HL-60 (cell line): ENCODE measurements at regions not wholly inside any gene's neighbourhood (a gene's known extent, or its start where the extent isn't known, plus 50 kb on each side); places are given as distances from the start of the nearest gene placed in this dataset.

ENCODE experiments used
- GABPA ChIP-seq: IDR thresholded peaks from 2 replicates; pipeline ENCODE4 v1.6.1; 2012; ENCODE audit warnings: low read depth
- POLR2AphosphoS5 ChIP-seq: IDR thresholded peaks from 2 replicates; pipeline ENCODE4 v1.6.1; 2012; ENCODE audit warnings: low read depth
- TF ChIP-seq, protein P1 (sequence below): IDR thresholded peaks from one replicate; pipeline ENCODE4 v1.5.1; 2011; ENCODE audit warnings: low read length, control low read depth, inconsistent platforms; ENCODE audit not compliant: insufficient read depth

DNA sequence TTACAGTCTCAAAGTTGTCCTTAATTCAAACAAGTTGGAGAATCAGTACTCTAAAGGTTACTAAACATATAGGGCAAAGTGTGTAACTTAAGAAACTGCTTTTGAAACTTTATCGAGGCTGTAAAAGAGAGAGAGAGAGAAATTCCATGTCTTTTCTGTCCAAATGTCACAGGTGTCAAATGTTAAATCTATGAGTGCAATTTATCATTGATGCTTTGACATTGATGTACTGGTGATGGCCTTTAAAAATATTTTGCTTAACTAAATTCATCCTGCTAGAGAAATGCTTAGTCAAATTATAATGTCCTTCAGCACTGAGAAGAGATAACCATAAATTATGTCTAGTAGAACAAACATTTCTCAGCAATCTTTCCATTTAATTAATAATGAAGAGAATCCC is 1602.1 kb upstream of the TMEFF2 start:
- TF ChIP-seq GABPA (no peak), POLR2AphosphoS5 (no peak)
- TF ChIP-seq, protein P1, sequence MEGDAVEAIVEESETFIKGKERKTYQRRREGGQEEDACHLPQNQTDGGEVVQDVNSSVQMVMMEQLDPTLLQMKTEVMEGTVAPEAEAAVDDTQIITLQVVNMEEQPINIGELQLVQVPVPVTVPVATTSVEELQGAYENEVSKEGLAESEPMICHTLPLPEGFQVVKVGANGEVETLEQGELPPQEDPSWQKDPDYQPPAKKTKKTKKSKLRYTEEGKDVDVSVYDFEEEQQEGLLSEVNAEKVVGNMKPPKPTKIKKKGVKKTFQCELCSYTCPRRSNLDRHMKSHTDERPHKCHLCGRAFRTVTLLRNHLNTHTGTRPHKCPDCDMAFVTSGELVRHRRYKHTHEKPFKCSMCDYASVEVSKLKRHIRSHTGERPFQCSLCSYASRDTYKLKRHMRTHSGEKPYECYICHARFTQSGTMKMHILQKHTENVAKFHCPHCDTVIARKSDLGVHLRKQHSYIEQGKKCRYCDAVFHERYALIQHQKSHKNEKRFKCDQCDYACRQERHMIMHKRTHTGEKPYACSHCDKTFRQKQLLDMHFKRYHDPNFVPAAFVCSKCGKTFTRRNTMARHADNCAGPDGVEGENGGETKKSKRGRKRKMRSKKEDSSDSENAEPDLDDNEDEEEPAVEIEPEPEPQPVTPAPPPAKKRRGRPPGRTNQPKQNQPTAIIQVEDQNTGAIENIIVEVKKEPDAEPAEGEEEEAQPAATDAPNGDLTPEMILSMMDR: no peak
